IMR-90 (cell line): ENCODE measurements at regions not wholly inside any gene's neighbourhood (a gene's known extent, or its start where the extent isn't known, plus 50 kb on each side); places are given as distances from the start of the nearest gene placed in this dataset.

ENCODE experiments used
- ATAC-seq: fragments of 200-7000 bp; cut with Tn5 transposase; 2 replicates; pipeline ENCODE4 v1.9.1; 2020; ENCODE audit warnings: low read depth, mild to moderate bottlenecking, moderate library complexity
- BruUV-seq: library from RNA; stranded (reverse); fragments of 400-500 nt; replicated peaks from 2 replicates; lab custom pipeline; 2021; lab: Mats Ljungman, UMichigan
- CTCF ChIA-PET: fragments of 300-600 bp; formaldehyde crosslinking; extraction: SDS; loops from one replicate; lab custom pipeline; 2021; ENCODE audit warnings: antibody characterized with exemption; lab: Yijun Ruan, JAX
- POLR2A ChIA-PET: fragments of 300-600 bp; sonication (Branson Sonifier 250); formaldehyde crosslinking; loops from one replicate; lab custom pipeline; 2022; ENCODE audit warnings: antibody characterized with exemption; ENCODE audit not compliant: unreplicated experiment; lab: Charles Lee
- DNase-seq: peaks from one replicate; pipeline ENCODE4 v3.0.0; 2013
- H2AFZ ChIP-seq: replicated peaks from 2 replicates; pipeline ENCODE3; 2013; ENCODE audit warnings: low read length, mild to moderate bottlenecking; ENCODE audit not compliant: poor library complexity
- H2AK5ac ChIP-seq: 2 replicates; pipeline ENCODE4 v1.6.1; 2013; ENCODE audit warnings: low read depth, low read length, inconsistent platforms
- H2AK9ac ChIP-seq: replicated peaks from 2 replicates; pipeline ENCODE3; 2013; ENCODE audit warnings: mild to moderate bottlenecking, low read depth, low read length, moderate library complexity; ENCODE audit not compliant: poor library complexity
- H2BK120ac ChIP-seq: 2 replicates; pipeline ENCODE4 v1.6.1; 2013; ENCODE audit warnings: low read depth, low read length, inconsistent platforms
- H2BK15ac ChIP-seq: 3 replicates; pipeline ENCODE4 v1.6.1; 2013; ENCODE audit warnings: low read depth, low read length, inconsistent platforms
- H2BK20ac ChIP-seq: 2 replicates; pipeline ENCODE4 v1.6.1; 2013; ENCODE audit warnings: low read depth, mild to moderate bottlenecking, inconsistent platforms, low read length, moderate library complexity
- H2BK5ac ChIP-seq: 2 replicates; pipeline ENCODE4 v1.6.1; 2013; ENCODE audit warnings: mild to moderate bottlenecking, low read depth, low read length, inconsistent platforms; ENCODE audit not compliant: poor library complexity, severe bottlenecking
- H3K14ac ChIP-seq: replicated peaks from 2 replicates; pipeline ENCODE4 v1.6.1; 2013; ENCODE audit warnings: low read depth, low read length, inconsistent platforms
- H3K18ac ChIP-seq: 2 replicates; pipeline ENCODE4 v1.6.1; 2013; ENCODE audit warnings: low read depth, low read length, control low read depth
- H3K23ac ChIP-seq: 2 replicates; pipeline ENCODE4 v1.6.1; 2013; ENCODE audit warnings: low read depth, low read length, inconsistent platforms
- H3K27ac ChIP-seq: 2 replicates; pipeline ENCODE4 v1.5.1; 2013; ENCODE audit warnings: mild to moderate bottlenecking, control low read depth, low read length; ENCODE audit not compliant: insufficient read depth
- H3K27me3 ChIP-seq: 2 replicates; pipeline ENCODE4 v1.6.1; 2013; ENCODE audit warnings: low read length; ENCODE audit not compliant: control insufficient read depth, insufficient read depth
- H3K36me3 ChIP-seq: 2 replicates; pipeline ENCODE4 v1.6.1; 2013; ENCODE audit warnings: low read length, mixed read lengths; ENCODE audit not compliant: control insufficient read depth, insufficient read depth
- H3K4ac ChIP-seq: 2 replicates; pipeline ENCODE4 v1.6.1; 2013; ENCODE audit warnings: low read depth, low read length, inconsistent platforms
- H3K4me1 ChIP-seq: 2 replicates; pipeline ENCODE4 v1.6.1; 2013; ENCODE audit warnings: low read length, mixed read lengths; ENCODE audit not compliant: control insufficient read depth, insufficient read depth
- H3K4me2 ChIP-seq: 2 replicates; pipeline ENCODE4 v1.6.1; 2013; ENCODE audit warnings: low read depth, mild to moderate bottlenecking, control low read depth, low read length, moderate library complexity
- H3K4me3 ChIP-seq: 2 replicates; pipeline ENCODE4 v1.5.1; 2013; ENCODE audit warnings: low read depth, mild to moderate bottlenecking, control low read depth, low read length, moderate library complexity; ENCODE audit not compliant: insufficient read depth
- H3K56ac ChIP-seq: 2 replicates; pipeline ENCODE4 v1.6.1; 2013; ENCODE audit warnings: low read length, inconsistent platforms; ENCODE audit not compliant: insufficient read depth; ENCODE audit errors: extremely low read depth
- H3K79me1 ChIP-seq, 2 experiments: 2 replicates each; pipeline ENCODE4 v1.6.1; 2013; ENCODE audit warnings: low read length in 2 of 2, inconsistent platforms in 1 of 2, low read depth in 1 of 2
- H3K9ac ChIP-seq: 2 replicates; pipeline ENCODE4 v1.6.1; 2013; ENCODE audit warnings: low read depth, low read length, control low read depth
- H3K9me1 ChIP-seq: 2 replicates; pipeline ENCODE4 v1.6.1; 2013; ENCODE audit warnings: low read length, inconsistent platforms; ENCODE audit not compliant: insufficient read depth
- H3K9me3 ChIP-seq: 2 replicates; pipeline ENCODE4 v1.6.1; 2013; ENCODE audit warnings: low read length; ENCODE audit not compliant: control insufficient read depth, insufficient read depth
- H4K20me1 ChIP-seq: 2 replicates; pipeline ENCODE4 v1.6.1; 2013; ENCODE audit warnings: low read length, inconsistent platforms; ENCODE audit not compliant: insufficient read depth
- H4K5ac ChIP-seq: 2 replicates; pipeline ENCODE4 v1.6.1; 2013; ENCODE audit warnings: mild to moderate bottlenecking, low read depth, low read length, control low read depth
- H4K8ac ChIP-seq, 2 experiments: 2 replicates each; pipeline ENCODE4 v1.6.1; 2013; ENCODE audit warnings: low read depth in 2 of 2, low read length in 2 of 2, control low read depth in 1 of 2, inconsistent platforms in 1 of 2
- H4K91ac ChIP-seq: 2 replicates; pipeline ENCODE4 v1.6.1; 2013; ENCODE audit warnings: low read depth, low read length, inconsistent platforms; ENCODE audit not compliant: insufficient read depth
- BHLHE40 ChIP-seq: fragments of 150-350 bp; IDR thresholded peaks from 2 replicates; pipeline ENCODE4 v1.6.1; 2016; ENCODE audit warnings: mild to moderate bottlenecking, low read depth, low read length
- CEBPB ChIP-seq: IDR thresholded peaks from 2 replicates; pipeline ENCODE4 v1.6.1; 2012; ENCODE audit warnings: low read depth, low read length, improper control_type of control experiment
- CHD1 ChIP-seq: IDR thresholded peaks from 2 replicates; pipeline ENCODE4 v1.6.1; 2012; ENCODE audit warnings: low read depth, low read length, improper control_type of control experiment
- ELK1 ChIP-seq: fragments of 150-350 bp; IDR thresholded peaks from 2 replicates; pipeline ENCODE4 v1.6.1; 2016; ENCODE audit warnings: low read depth, mild to moderate bottlenecking, low read length, moderate library complexity, borderline replicate concordance
- FOS ChIP-seq: fragments of 150-350 bp; IDR thresholded peaks from 2 replicates; pipeline ENCODE4 v1.6.1; 2016; ENCODE audit warnings: low read depth, low read length
- MAFK ChIP-seq: IDR thresholded peaks from 2 replicates; pipeline ENCODE4 v1.6.1; 2012; ENCODE audit warnings: low read depth, low read length, improper control_type of control experiment
- MAZ ChIP-seq: IDR thresholded peaks from 2 replicates; pipeline ENCODE4 v1.6.1; 2012; ENCODE audit warnings: low read depth, mild to moderate bottlenecking, low read length, improper control_type of control experiment, moderate library complexity, borderline replicate concordance
- MXI1 ChIP-seq: IDR thresholded peaks from 2 replicates; pipeline ENCODE4 v1.6.1; 2012; ENCODE audit warnings: low read depth, mild to moderate bottlenecking, low read length, moderate library complexity, borderline replicate concordance
- NFE2L2 ChIP-seq: fragments of 150-350 bp; IDR thresholded peaks from 2 replicates; pipeline ENCODE4 v1.6.1; 2016; ENCODE audit warnings: low read depth, mild to moderate bottlenecking, low read length
- POLR2A ChIP-seq: IDR thresholded peaks from 2 replicates; pipeline ENCODE4 v1.6.1; 2012; ENCODE audit warnings: mild to moderate bottlenecking, low read depth, low read length
- RAD21 ChIP-seq: IDR thresholded peaks from 2 replicates; pipeline ENCODE4 v1.6.1; 2012; ENCODE audit warnings: low read length, improper control_type of control experiment
- RCOR1 ChIP-seq: IDR thresholded peaks from 2 replicates; pipeline ENCODE4 v1.6.1; 2012; ENCODE audit warnings: mild to moderate bottlenecking, low read length, improper control_type of control experiment; ENCODE audit not compliant: insufficient replicate concordance
- RFX5 ChIP-seq: IDR thresholded peaks from 2 replicates; pipeline ENCODE4 v1.8.0; 2012; ENCODE audit warnings: low read depth, mild to moderate bottlenecking, low read length, moderate library complexity
- SMC3 ChIP-seq: fragments of 150-350 bp; IDR thresholded peaks from 2 replicates; pipeline ENCODE4 v1.6.1; 2016; ENCODE audit warnings: low read depth, mild to moderate bottlenecking, antibody characterized with exemption, low read length, moderate library complexity
- USF2 ChIP-seq: fragments of 150-350 bp; IDR thresholded peaks from 2 replicates; pipeline ENCODE4 v1.6.1; 2017; ENCODE audit warnings: mild to moderate bottlenecking, antibody characterized with exemption, low read length, low read depth
- WGBS, 2 experiments: methylation state at CpG; one replicate each; pipeline versions ENCODE4 v1.1.5 to v1.1.7; 2013; ENCODE audit warnings: missing lambda C conversion rate in 2 of 2; ENCODE audit not compliant: insufficient read length in 1 of 2; ENCODE audit errors: extremely low coverage in 2 of 2; 5-methylcytosine and 5-hydroxymethylcytosine counted together
- dilution Hi-C: fragments of 300-500 bp; cut with HindIII; formaldehyde crosslinking; loops from one replicate; pipeline ENCODE4 v1.14.3; 2018; ENCODE audit warnings: low sequenced_read_pairs; ENCODE audit not compliant: unreplicated experiment
- in situ Hi-C: fragments of 300-500 bp; cut with MboI; formaldehyde crosslinking; loops from 3 replicates; pipeline ENCODE4 v1.14.3; 2019; ENCODE audit warnings: low sequenced_read_pairs, inconsistent platforms, mixed read lengths
- intact Hi-C: fragments of 100-400 bp; cut with micrococcal nuclease; formaldehyde crosslinking; loops from 2 replicates; pipeline ENCODE4 v1.10.0; 2022
- TF ChIP-seq, protein P1 (sequence below): conservative IDR thresholded peaks from 2 replicates; pipeline ENCODE4 v1.5.1; 2012; ENCODE audit warnings: mild to moderate bottlenecking, low read depth, low read length, improper control_type of control experiment

GRCh38 chr3:74119221-74119620 lies 494.5 kb upstream of the PDZRN3 start:
- no peaks in the 10 kb centered on the region for H4K20me1 ChIP-seq
- H3K9ac ChIP-seq: no peak overlapping the region
- in situ Hi-C loops: no loop called here
- H2AFZ ChIP-seq: no peak overlapping the region
- H4K8ac ChIP-seq: no peak overlapping the region
- TF ChIP-seq USF2 (no peak), MAFK (no peak), SMC3 (no peak), POLR2A (no peak), RFX5 (no peak), CEBPB (no peak), RAD21 (no peak), RCOR1 (no peak), CHD1 (no peak), ELK1 (no peak), BHLHE40 (no peak), FOS (no peak), NFE2L2 (no peak), MAZ (no peak), MXI1 (no peak)
- TF ChIP-seq, protein P1, sequence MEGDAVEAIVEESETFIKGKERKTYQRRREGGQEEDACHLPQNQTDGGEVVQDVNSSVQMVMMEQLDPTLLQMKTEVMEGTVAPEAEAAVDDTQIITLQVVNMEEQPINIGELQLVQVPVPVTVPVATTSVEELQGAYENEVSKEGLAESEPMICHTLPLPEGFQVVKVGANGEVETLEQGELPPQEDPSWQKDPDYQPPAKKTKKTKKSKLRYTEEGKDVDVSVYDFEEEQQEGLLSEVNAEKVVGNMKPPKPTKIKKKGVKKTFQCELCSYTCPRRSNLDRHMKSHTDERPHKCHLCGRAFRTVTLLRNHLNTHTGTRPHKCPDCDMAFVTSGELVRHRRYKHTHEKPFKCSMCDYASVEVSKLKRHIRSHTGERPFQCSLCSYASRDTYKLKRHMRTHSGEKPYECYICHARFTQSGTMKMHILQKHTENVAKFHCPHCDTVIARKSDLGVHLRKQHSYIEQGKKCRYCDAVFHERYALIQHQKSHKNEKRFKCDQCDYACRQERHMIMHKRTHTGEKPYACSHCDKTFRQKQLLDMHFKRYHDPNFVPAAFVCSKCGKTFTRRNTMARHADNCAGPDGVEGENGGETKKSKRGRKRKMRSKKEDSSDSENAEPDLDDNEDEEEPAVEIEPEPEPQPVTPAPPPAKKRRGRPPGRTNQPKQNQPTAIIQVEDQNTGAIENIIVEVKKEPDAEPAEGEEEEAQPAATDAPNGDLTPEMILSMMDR: no peak
- H2BK15ac ChIP-seq: no peak overlapping the region
- dilution Hi-C loops: no loop called here
- H2AK9ac ChIP-seq: no peak overlapping the region
- no peak for ATAC-seq
- H2BK20ac ChIP-seq: no peak overlapping the region
- H3K4me3 ChIP-seq: no peak overlapping the region
- no peak overlapping the region for H3K18ac ChIP-seq
- no peak overlapping the region for H3K56ac ChIP-seq
- no peaks in the 10 kb centered on the region for H3K9me1 ChIP-seq
- WGBS, 2 experiments: no CpG with 5 or more reads among the region's 1 CpG
- no peak overlapping the region for H2AK5ac ChIP-seq
- H4K5ac ChIP-seq: no peak overlapping the region
- no peak for DNase-seq
- no TSS peak for BruUV-seq
- no peaks in the 10 kb centered on the region for H3K4me1 ChIP-seq
- H3K4ac ChIP-seq: no peak overlapping the region
- no peak overlapping the region for H2BK5ac ChIP-seq
- no peak overlapping the region; the same call in 1 of the 2 replicates for H4K91ac ChIP-seq
- no peaks in the 10 kb centered on the region for H3K79me1 ChIP-seq
- H3K23ac ChIP-seq: no peak overlapping the region
- intact Hi-C loops: no loop called here
- H3K36me3 ChIP-seq: no peaks in the 10 kb centered on the region
- no peaks in the 10 kb centered on the region for H3K27me3 ChIP-seq
- ChIA-PET POLR2A (no interaction called here), CTCF (no interaction called here)
- H3K14ac ChIP-seq: no peak overlapping the region
- no peak overlapping the region for H3K4me2 ChIP-seq
- H3K27ac ChIP-seq: no peak overlapping the region; the same call in 1 of the 2 replicates
- H2BK120ac ChIP-seq: no peak overlapping the region
- H3K9me3 ChIP-seq: no peaks in the 10 kb centered on the region
